ENCODE measurements at regions not wholly inside any gene's neighbourhood (a gene's known extent, or its start where the extent isn't known, plus 50 kb on each side); places are given as distances from the start of the nearest gene placed in this dataset.

DNA sequence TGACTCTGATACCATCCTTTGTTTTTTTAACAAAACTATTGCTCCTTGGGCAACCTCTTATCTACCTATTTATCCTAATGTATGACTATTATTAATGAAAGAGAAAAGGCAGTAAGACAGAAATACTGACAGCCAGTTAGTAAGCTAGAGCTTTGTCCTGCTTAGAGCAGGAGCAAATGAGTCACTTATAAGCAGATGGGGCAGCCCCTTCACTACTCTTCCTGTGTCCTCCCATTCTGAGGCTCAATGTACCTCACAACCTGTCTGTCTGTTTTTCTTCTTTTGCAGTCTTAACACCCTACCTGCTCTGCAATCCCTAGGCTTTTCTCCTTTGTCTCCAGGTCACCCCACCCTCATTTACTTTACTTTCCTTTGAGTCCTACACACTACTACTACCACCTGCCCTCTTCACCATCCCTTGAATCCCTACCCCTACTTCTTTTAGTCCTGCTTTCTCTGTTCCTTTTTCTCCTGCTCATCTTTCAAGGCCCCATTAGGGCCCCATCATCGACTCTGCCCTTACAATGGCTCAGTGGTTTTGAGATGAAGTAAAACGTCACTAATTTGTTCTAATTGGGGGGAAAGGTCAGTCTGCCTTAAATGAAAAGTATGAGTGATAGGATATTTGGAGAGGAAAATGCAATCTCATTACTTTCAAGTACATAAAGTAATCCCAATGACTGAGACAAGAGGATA lies 294.3 kb downstream of the GUCY2F start:
- in situ Hi-C loops (cut with MboI; ENCODE audit: low sequenced_read_pairs in 4 of 4): no loop called here

DNA sequence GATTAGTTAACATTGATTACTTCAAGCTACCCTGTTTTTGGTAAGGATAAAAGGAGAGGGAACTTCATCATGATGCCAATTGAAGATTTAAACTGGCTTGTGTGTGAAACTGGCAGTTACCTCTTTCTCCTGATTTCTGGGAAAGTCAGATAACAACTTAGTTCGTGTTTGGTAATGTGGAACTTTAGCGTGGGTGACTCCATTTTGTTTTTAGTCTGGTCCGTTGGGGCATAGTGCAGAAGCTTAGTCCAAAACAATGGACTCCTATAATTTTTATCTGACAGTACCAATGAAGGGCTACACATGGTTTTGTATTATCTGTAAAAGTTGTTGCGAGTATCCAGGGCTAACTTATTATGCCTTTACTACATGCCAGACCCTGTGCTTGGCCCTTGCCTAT lies 294.9 kb downstream of the GUCY2F start:
- H3K4me1 ChIP-seq: no peaks in the 10 kb centered on the region
- no peaks in the 10 kb centered on the region for H3K27me3 ChIP-seq
- H3K4me3 ChIP-seq: no peak overlapping the region
- ATAC-seq (no peak), DNase-seq (no peak)
- no peaks in the 10 kb centered on the region for H3K36me3 ChIP-seq
- in situ Hi-C loops (cut with MboI; ENCODE audit: low sequenced_read_pairs in 4 of 4) (no loop called here), intact Hi-C loops (cut with DNase I; ENCODE audit: low total_unique reads) (no loop called here)
- TF ChIP-seq POLR2A (IDR thresholded peaks at IDR 0.05): no peak
- TF ChIP-seq, protein P1, sequence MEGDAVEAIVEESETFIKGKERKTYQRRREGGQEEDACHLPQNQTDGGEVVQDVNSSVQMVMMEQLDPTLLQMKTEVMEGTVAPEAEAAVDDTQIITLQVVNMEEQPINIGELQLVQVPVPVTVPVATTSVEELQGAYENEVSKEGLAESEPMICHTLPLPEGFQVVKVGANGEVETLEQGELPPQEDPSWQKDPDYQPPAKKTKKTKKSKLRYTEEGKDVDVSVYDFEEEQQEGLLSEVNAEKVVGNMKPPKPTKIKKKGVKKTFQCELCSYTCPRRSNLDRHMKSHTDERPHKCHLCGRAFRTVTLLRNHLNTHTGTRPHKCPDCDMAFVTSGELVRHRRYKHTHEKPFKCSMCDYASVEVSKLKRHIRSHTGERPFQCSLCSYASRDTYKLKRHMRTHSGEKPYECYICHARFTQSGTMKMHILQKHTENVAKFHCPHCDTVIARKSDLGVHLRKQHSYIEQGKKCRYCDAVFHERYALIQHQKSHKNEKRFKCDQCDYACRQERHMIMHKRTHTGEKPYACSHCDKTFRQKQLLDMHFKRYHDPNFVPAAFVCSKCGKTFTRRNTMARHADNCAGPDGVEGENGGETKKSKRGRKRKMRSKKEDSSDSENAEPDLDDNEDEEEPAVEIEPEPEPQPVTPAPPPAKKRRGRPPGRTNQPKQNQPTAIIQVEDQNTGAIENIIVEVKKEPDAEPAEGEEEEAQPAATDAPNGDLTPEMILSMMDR (IDR thresholded peaks at IDR 0.05 in 4 of 5, conservative IDR thresholded peaks at IDR 0.05 in 1 of 5): no peak
- no peak overlapping the region for H3K27ac ChIP-seq
- no peaks in the 10 kb centered on the region for H3K9me3 ChIP-seq

More for the DNA sequence above, 294.3 kb downstream of the GUCY2F start:
- Histone ChIP-seq H3K4me1 (no peaks in the 10 kb centered on the region), H3K36me3 (no peaks in the 10 kb centered on the region), H3K4me3 (no peak overlapping the region), H3K27ac (no peak overlapping the region), H3K9me3 (no peaks in the 10 kb centered on the region), H3K27me3 (no peaks in the 10 kb centered on the region)
- ATAC-seq: no peak
- intact Hi-C loops (cut with DNase I; ENCODE audit: low total_unique reads): no loop called here
- no peak for DNase-seq
- TF ChIP-seq POLR2A (IDR thresholded peaks at IDR 0.05): no peak
- TF ChIP-seq, protein P1 (IDR thresholded peaks at IDR 0.05 in 4 of 5, conservative IDR thresholded peaks at IDR 0.05 in 1 of 5): no peak

DNA sequence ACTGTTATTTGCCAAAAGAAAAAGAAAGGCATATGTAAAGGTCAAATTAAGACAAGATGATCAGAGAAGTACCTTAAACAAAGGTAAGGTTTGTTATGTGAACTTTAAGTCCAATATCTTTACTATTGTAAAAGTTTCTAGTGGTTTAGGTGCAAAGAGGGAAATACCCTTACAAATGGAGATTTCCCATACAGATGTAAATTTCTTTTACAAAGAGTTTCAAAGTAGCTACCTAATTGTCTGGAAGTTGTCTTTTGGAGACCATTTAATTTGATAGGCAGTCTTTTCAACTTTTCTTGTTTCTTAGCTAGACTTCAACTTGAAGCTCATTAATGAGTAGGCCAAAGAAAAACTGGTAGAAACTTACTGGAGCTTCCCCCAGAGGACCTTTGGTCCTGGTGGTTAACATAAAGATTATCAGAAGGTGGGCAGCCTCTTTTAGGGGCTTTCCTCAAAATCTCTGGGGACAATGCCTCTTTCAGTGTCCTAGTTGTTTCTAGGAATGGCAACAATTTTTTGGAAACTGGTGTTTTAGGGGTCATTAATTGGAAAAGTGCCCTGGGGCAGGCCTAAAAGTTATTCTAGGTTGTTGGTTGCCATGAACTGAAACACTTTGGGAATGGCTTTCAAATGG lies 297.3 kb downstream of the GUCY2F start:
- Histone ChIP-seq H3K9me3 (no peaks in the 10 kb centered on the region), H3K27ac (no peak overlapping the region), H3K36me3 (no peaks in the 10 kb centered on the region), H3K4me3 (no peak overlapping the region), H3K4me1 (no peaks in the 10 kb centered on the region), H3K27me3 (no peaks in the 10 kb centered on the region)
- in situ Hi-C loops (cut with MboI; ENCODE audit: low sequenced_read_pairs in 4 of 4): no loop called here
- DNase-seq (no peak), ATAC-seq (no peak)
- TF ChIP-seq, protein P1 (IDR thresholded peaks at IDR 0.05 in 4 of 5, conservative IDR thresholded peaks at IDR 0.05 in 1 of 5): no peak
- no peak for TF ChIP-seq POLR2A (IDR thresholded peaks at IDR 0.05)
- intact Hi-C loops (cut with DNase I; ENCODE audit: low total_unique reads): no loop called here

DNA sequence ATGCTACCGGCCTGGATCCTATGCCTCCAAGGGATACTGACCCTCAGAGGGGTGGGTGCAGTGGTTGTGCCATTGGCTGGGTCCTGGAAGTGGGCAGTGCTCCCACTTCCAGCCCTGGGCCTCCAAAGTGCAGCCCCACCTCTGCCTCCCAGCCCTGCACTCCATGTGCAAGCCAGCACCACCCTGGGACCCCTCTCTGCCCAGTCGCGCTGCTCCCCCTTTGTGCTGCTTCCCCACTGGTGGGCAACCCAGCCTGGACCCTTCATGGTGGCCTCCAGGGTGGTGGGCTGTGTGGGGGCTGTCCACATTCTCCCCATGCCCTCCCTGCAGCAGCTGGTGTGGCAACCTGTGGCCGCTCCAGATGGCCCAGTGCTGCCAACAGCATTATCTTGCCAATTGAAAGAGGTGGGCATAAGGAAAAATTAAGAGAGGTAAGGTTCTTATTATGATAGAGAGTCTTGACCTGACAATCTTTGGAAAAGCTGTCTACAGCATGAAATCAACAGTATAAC lies 309.7 kb downstream of the GUCY2F start:
- in situ Hi-C loops (cut with MboI; ENCODE audit: low sequenced_read_pairs in 4 of 4): no loop called here
- TF ChIP-seq, protein P1 (IDR thresholded peaks at IDR 0.05 in 4 of 5, conservative IDR thresholded peaks at IDR 0.05 in 1 of 5): no peak
- TF ChIP-seq POLR2A (IDR thresholded peaks at IDR 0.05): no peak

More for the DNA sequence above, 309.7 kb downstream of the GUCY2F start:
- Histone ChIP-seq H3K4me3 (no peak overlapping the region), H3K27ac (no peak overlapping the region), H3K4me1 (no peaks in the 10 kb centered on the region), H3K27me3 (no peaks in the 10 kb centered on the region), H3K9me3 (peaks cover 0 to 5% (median 0%) of the 10 kb centered on the region in 3 donors), H3K36me3 (no peaks in the 10 kb centered on the region)
- no peak for DNase-seq
- intact Hi-C loops (cut with DNase I; ENCODE audit: low total_unique reads): no loop called here
- ATAC-seq: no peak
